K562 (cell line): ENCODE measurements at regions not wholly inside any gene's neighbourhood (a gene's known extent, or its start where the extent isn't known, plus 50 kb on each side); places are given as distances from the start of the nearest gene placed in this dataset.
A peak's percentile ranks its signal among the peaks of the same experiment; 100 is the strongest.
"Not testable (repeated sequence)": the region's sequence is repeated elsewhere in the genome, so short reads cannot be mapped to it uniquely, and the experiment has no call there.

Source experiments
- ATAC-seq: fragments of 200-7000 bp; cut with Tn5 transposase; 3 replicates; pipeline ENCODE4 v1.9.1; 2020; ENCODE audit warnings: moderate library complexity
- BruUV-seq: library from RNA; stranded (reverse); fragments of 400-500 nt; replicated peaks from 2 replicates; lab custom pipeline; 2021; lab: Mats Ljungman, UMichigan
- CTCF ChIA-PET: fragments of 300-600 bp; formaldehyde crosslinking; extraction: SDS; loops from one replicate; lab custom pipeline; 2021; ENCODE audit warnings: low intra/inter-chr PET ratio; lab: Yijun Ruan, JAX
- POLR2A ChIA-PET: fragments of 300-600, 350-650 bp; sonication (Branson Sonifier 250); formaldehyde crosslinking; extraction: SDS; loops from one replicate; lab custom pipeline; 2021; ENCODE audit warnings: antibody characterized with exemption, inconsistent platforms; lab: Yijun Ruan, JAX
- DNase-seq, 4 experiments: peaks; one replicate each; pipeline versions ENCODE4 v3.0.0 to v3.0.0-alpha.2; 2011 to 2018; ENCODE audit warnings: low spot score in 3 of 4, mixed read lengths in 3 of 4; ENCODE audit errors: extremely low read depth in 1 of 4
- FAIRE-seq: peaks from 2 replicates; lab custom pipeline; 2011; peaks lifted over from hg19 to GRCh38; lab: Jason Lieb, UNC
- H2AFZ ChIP-seq: 2 replicates; pipeline ENCODE4 v1.6.0; 2011; ENCODE audit warnings: low read depth, low read length, control low read depth, inconsistent platforms
- H3K27ac ChIP-seq: fragments of 200-600 bp; 3 replicates; pipeline ENCODE4 v1.8.0; 2011; ENCODE audit warnings: low read depth, mild to moderate bottlenecking, control low read depth, inconsistent platforms, low read length, moderate library complexity, mixed read lengths; ENCODE audit errors: extremely low read depth
- H3K27me3 ChIP-seq, 2 experiments: fragments of 300-600 bp in 1 of 2; 2 replicates in 1 of 2; 3 replicates in 1 of 2; pipeline versions ENCODE4 v1.6.0 to v1.8.0; 2011; ENCODE audit warnings: inconsistent platforms in 2 of 2, low read length in 2 of 2, mild to moderate bottlenecking in 1 of 2, mixed read lengths in 1 of 2, moderate library complexity in 1 of 2; ENCODE audit not compliant: control insufficient read depth in 2 of 2, insufficient read depth in 2 of 2
- H3K36me3 ChIP-seq: fragments of 300-600 bp; 3 replicates; pipeline ENCODE4 v1.8.0; 2011; ENCODE audit warnings: mild to moderate bottlenecking, low read length, inconsistent platforms; ENCODE audit not compliant: control insufficient read depth, insufficient read depth
- H3K4me1 ChIP-seq, 2 experiments: fragments of 200-600 bp in 1 of 2; replicated peaks in 1 of 2; 2 replicates in 1 of 2; 3 replicates in 1 of 2; pipeline versions ENCODE4 v1.5.1 to v1.8.0; 2011; ENCODE audit warnings: inconsistent platforms in 2 of 2, low read length in 2 of 2, mild to moderate bottlenecking in 1 of 2, mixed read lengths in 1 of 2, moderate library complexity in 1 of 2; ENCODE audit not compliant: control insufficient read depth in 2 of 2, insufficient read depth in 2 of 2
- H3K4me2 ChIP-seq: 2 replicates; pipeline ENCODE4 v1.6.1; 2011; ENCODE audit warnings: low read length, control low read depth, inconsistent platforms, mixed read lengths; ENCODE audit not compliant: insufficient read depth
- H3K4me3 ChIP-seq: fragments of 200-600 bp; sonication (generic), shearing (Covaris generic); 2 replicates; pipeline ENCODE4 v1.5.1; 2016; ENCODE audit warnings: control low read depth, inconsistent platforms
- H3K79me2 ChIP-seq: fragments of 200-600 bp; 3 replicates; pipeline ENCODE4 v1.8.0; 2011; ENCODE audit warnings: low read length, inconsistent platforms; ENCODE audit not compliant: control insufficient read depth, insufficient read depth
- H3K9ac ChIP-seq, 2 experiments: 2 replicates each; pipeline versions ENCODE4 v1.6.0 to v1.6.1; 2011; ENCODE audit warnings: low read depth in 2 of 2, low read length in 2 of 2, control low read depth in 1 of 2, inconsistent platforms in 1 of 2, mild to moderate bottlenecking in 1 of 2, mixed read lengths in 1 of 2; ENCODE audit not compliant: insufficient read depth in 1 of 2
- H3K9me1 ChIP-seq: one replicate; pipeline ENCODE4 v1.6.0; 2011; ENCODE audit warnings: inconsistent platforms, mild to moderate bottlenecking, low read length, moderate library complexity; ENCODE audit not compliant: control insufficient read depth, insufficient read depth
- H3K9me3 ChIP-seq: replicated peaks from 2 replicates; pipeline ENCODE4 v1.5.1; 2011; ENCODE audit warnings: low read depth, low read length, inconsistent platforms; ENCODE audit not compliant: control insufficient read depth, insufficient read depth
- H4K20me1 ChIP-seq: replicated peaks from 2 replicates; pipeline ENCODE4 v1.6.1; 2011; ENCODE audit warnings: low read length, inconsistent platforms, mixed read lengths; ENCODE audit not compliant: control insufficient read depth, insufficient read depth
- ETV6 ChIP-seq, 3 experiments: fragments of 150-350 bp in 1 of 3; sonication (generic) in 1 of 3; formaldehyde crosslinking in 1 of 3; IDR thresholded peaks; 2 replicates each; pipeline versions ENCODE4 v1.6.1 to v1.8.0; 2014 to 2022; ENCODE audit warnings: borderline replicate concordance in 2 of 3, low read depth in 2 of 3, antibody characterized with exemption in 1 of 3, low read length in 1 of 3, mild to moderate bottlenecking in 1 of 3, missing genetic modification reagents in 1 of 3
- WGBS: fragments of 100-300 bp; shearing (Covaris generic); methylation state at CpG from one replicate; pipeline ENCODE4 v1.1.6; 2016; ENCODE audit warnings: low coverage, mixed read lengths; ENCODE audit not compliant: insufficient coverage; ENCODE audit errors: missing lambda C conversion rate; 5-methylcytosine and 5-hydroxymethylcytosine counted together
- in situ Hi-C: fragments of 300-500 bp; cut with MboI; formaldehyde crosslinking; loops from 4 replicates; pipeline ENCODE4 v1.15.0; 2018; ENCODE audit warnings: inconsistent platforms, mixed read lengths
- intact Hi-C: fragments of 100-400 bp; cut with micrococcal nuclease; formaldehyde crosslinking; loops from 2 replicates; pipeline ENCODE4 v1.14.2; 2022

DNA sequence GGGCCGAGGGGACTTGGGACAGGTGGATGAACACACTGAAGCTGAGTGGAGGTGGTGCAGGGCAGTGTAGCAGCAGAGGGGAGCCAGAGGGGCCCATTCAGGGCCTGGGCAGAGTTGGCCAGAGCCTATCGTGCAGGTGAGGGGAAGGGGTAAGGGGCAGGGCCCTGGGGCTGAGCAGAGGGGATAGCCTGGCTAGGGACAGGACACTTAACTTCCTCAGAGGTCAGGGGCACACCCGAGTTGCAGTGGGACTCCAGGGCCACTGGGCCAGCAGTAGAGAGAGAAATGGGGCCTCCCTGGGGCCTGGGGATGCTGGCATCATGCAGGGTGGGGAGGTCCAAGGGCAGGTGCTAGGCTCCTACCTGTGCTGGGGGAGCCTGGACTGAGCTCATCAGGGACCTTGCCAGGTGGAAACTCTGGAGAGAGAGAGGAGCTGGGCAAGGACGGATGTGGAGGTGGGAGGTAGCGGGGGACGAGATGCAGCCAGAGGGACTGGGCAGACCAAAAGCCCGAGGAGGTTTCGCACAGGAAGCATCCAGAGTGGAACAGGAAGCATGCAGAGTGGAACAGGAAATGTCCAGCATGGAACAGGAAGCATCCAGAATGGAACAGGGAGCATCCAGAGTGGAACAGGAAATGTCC is 104.0 kb downstream of the TMEM121 start:
- BruUV-seq; ATAC-seq; H3K9me1 ChIP-seq; H3K79me2 ChIP-seq; H3K4me1 ChIP-seq; H3K27me3 ChIP-seq; H4K20me1 ChIP-seq; H3K9me3 ChIP-seq; H2AFZ ChIP-seq; H3K4me2 ChIP-seq; in situ Hi-C loops; FAIRE-seq; CTCF ChIA-PET; H3K36me3 ChIP-seq; H3K9ac ChIP-seq; intact Hi-C loops; DNase-seq; H3K27ac ChIP-seq; POLR2A ChIA-PET; H3K4me3 ChIP-seq; TF ChIP-seq ETV6 (CRISPR knock-in tag; IDR thresholded peaks at IDR 0.05; ENCODE audit: borderline replicate concordance): not testable (repeated sequence)
- WGBS, result 16% methylated on average over 3 of the region's 8 CpGs
- TF ChIP-seq ETV6 (IDR thresholded peaks at IDR 0.05; ENCODE audit: borderline replicate concordance in 1 of 2, low read depth in 2 of 2, low read length in 1 of 2), result peak in 1 of 2 experiments; percentile 52; a peak in 1 of 4 replicates

DNA sequence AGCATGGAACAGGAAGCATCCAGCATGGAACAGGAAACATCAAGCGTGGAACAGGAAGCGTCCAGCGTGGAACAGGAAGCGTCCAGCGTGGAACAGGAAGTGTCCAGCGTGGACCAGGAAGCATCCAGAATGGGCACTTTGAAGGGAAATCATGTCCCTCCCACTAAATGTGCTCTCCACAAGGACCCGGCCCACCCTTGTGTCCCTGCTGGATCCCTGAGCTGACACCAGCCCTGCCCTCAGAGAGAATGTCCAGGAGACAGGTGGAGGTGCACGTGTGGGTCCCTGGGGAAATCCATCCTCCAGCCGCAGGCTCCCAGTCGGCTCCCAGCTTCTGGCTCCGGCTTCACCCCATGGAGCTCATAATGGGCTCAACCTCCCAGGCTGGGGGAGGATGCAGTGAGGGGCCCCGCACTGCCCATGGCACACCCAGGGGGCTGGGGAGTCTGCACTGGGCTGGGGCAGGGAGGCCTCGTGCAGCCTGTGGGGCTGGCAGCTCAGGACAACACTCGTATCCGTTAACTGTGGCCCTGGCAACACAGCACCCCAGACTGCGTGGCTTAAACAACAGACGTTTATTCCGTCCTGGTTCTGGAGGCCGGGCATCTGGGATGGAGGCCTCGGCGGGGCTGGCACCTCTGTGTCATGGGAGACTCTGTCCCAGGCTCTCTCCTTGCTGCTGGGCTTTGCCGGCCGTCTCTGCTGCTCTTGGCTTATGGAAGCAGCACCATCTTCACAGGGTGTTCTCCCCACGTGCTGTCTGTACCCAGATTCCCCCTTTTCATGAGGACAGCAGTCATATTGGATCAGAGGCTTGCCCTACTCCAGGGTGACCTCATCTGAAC is 104.8 kb downstream of the TMEM121 start:
- POLR2A ChIA-PET; DNase-seq; H3K4me1 ChIP-seq; TF ChIP-seq ETV6 (CRISPR knock-in tag; IDR thresholded peaks at IDR 0.05; ENCODE audit: borderline replicate concordance): not testable (repeated sequence)
- TF ChIP-seq ETV6 (IDR thresholded peaks at IDR 0.05; ENCODE audit: borderline replicate concordance in 1 of 2, low read depth in 2 of 2, low read length in 1 of 2), result peak; percentile 13 to 32; a peak in 1 of 4 replicates
- TF ChIP-seq, all 486 proteins: peak for 1; not testable (repeated sequence) for 485
- H3K36me3 ChIP-seq, H4K20me1 ChIP-seq, H3K9ac ChIP-seq, H3K9me3 ChIP-seq, H3K9me1 ChIP-seq, H2AFZ ChIP-seq, FAIRE-seq, ATAC-seq, CTCF ChIA-PET, H3K4me2 ChIP-seq, BruUV-seq, intact Hi-C loops, H3K79me2 ChIP-seq, H3K27ac ChIP-seq, H3K4me3 ChIP-seq, H3K27me3 ChIP-seq, in situ Hi-C loops: not testable (repeated sequence)
- 14% methylated on average over 10 of the region's 24 CpGs for WGBS
